Keratinocyte (primary cell): ENCODE measurements at regions not wholly inside any gene's neighbourhood (a gene's known extent, or its start where the extent isn't known, plus 50 kb on each side); places are given as distances from the start of the nearest gene placed in this dataset.

Source experiments
- DNase-seq: peaks from one replicate; pipeline ENCODE4 v3.0.0-alpha.2; 2011; ENCODE audit warnings: low read depth, missing footprints, low spot score
- FAIRE-seq: peaks from 2 replicates; lab custom pipeline; 2011; peaks lifted over from hg19 to GRCh38; lab: Jason Lieb, UNC
- H2AFZ ChIP-seq: 2 replicates; pipeline ENCODE4 v1.6.0; 2012; ENCODE audit warnings: low read length, control low read depth, inconsistent platforms; ENCODE audit not compliant: control insufficient read depth
- H3K27ac ChIP-seq: 2 replicates; pipeline ENCODE4 v1.5.1; 2011; ENCODE audit warnings: low read length; ENCODE audit not compliant: control insufficient read depth, insufficient read depth
- H3K27me3 ChIP-seq: 3 replicates; pipeline ENCODE4 v1.6.0; 2011; ENCODE audit warnings: low read length; ENCODE audit not compliant: control insufficient read depth, insufficient read depth; ENCODE audit errors: extremely low read depth
- H3K36me3 ChIP-seq, 2 experiments: 2 replicates in 1 of 2; 3 replicates in 1 of 2; pipeline ENCODE4 v1.5.1; 2011; ENCODE audit warnings: low read length in 2 of 2, mild to moderate bottlenecking in 1 of 2; ENCODE audit not compliant: control insufficient read depth in 2 of 2, insufficient read depth in 2 of 2; ENCODE audit errors: extremely low read depth in 1 of 2
- H3K4me1 ChIP-seq: 3 replicates; pipeline ENCODE4 v1.5.1; 2011; ENCODE audit warnings: low read length; ENCODE audit not compliant: control insufficient read depth, insufficient read depth; ENCODE audit errors: extremely low read depth
- H3K4me2 ChIP-seq: 3 replicates; pipeline ENCODE4 v1.6.0; 2011; ENCODE audit warnings: low read depth, low read length; ENCODE audit not compliant: control insufficient read depth, insufficient read depth; ENCODE audit errors: extremely low read depth
- H3K4me3 ChIP-seq, 3 experiments: fragments of 200-600 bp in 1 of 3; sonication (generic) in 1 of 3; 2 replicates in 2 of 3; 3 replicates in 1 of 3; pipeline ENCODE4 v1.5.1; 2011 to 2016; ENCODE audit warnings: low read length in 3 of 3, mild to moderate bottlenecking in 3 of 3, control low read depth in 2 of 3, inconsistent platforms in 1 of 3, low read depth in 1 of 3, mixed read lengths in 1 of 3, mixed run types in 1 of 3, moderate library complexity in 1 of 3; ENCODE audit not compliant: control insufficient read depth in 2 of 3, insufficient read depth in 2 of 3; ENCODE audit errors: extremely low read depth in 1 of 3
- H3K79me2 ChIP-seq: 2 replicates; pipeline ENCODE4 v1.6.0; 2012; ENCODE audit warnings: low read length; ENCODE audit not compliant: control insufficient read depth, insufficient read depth
- H3K9ac ChIP-seq: 3 replicates; pipeline ENCODE4 v1.6.0; 2011; ENCODE audit warnings: low read length; ENCODE audit not compliant: control insufficient read depth, insufficient read depth; ENCODE audit errors: extremely low read depth
- H3K9me1 ChIP-seq: 3 replicates; pipeline ENCODE4 v1.6.0; 2011; ENCODE audit warnings: low read length; ENCODE audit not compliant: control insufficient read depth, insufficient read depth; ENCODE audit errors: extremely low read depth
- H3K9me3 ChIP-seq: 2 replicates; pipeline ENCODE4 v1.5.1; 2012; ENCODE audit warnings: low read depth, low read length; ENCODE audit not compliant: control insufficient read depth
- H4K20me1 ChIP-seq: 3 replicates; pipeline ENCODE4 v1.6.0; 2011; ENCODE audit warnings: low read length; ENCODE audit not compliant: control insufficient read depth, insufficient read depth; ENCODE audit errors: extremely low read depth
- CTCF ChIP-seq, 3 experiments: IDR thresholded peaks in 1 of 3; conservative IDR thresholded peaks in 1 of 3; optimal IDR thresholded peaks in 1 of 3; 2 replicates in 2 of 3; 3 replicates in 1 of 3; pipeline versions ENCODE3 to v1.5.1; 2011; ENCODE audit warnings: low read length in 3 of 3, mild to moderate bottlenecking in 3 of 3, moderate library complexity in 2 of 3, control low read depth in 1 of 3, inconsistent platforms in 1 of 3; ENCODE audit not compliant: insufficient read depth in 2 of 3; ENCODE audit errors: extremely low read depth in 1 of 3
- EZH2 ChIP-seq: IDR thresholded peaks from one replicate; pipeline ENCODE4 v1.6.1; 2012; ENCODE audit warnings: inconsistent platforms, mild to moderate bottlenecking, low read length, moderate library complexity
- dilution Hi-C: fragments of 300-500 bp; cut with MboI; formaldehyde crosslinking; loops from one replicate; pipeline ENCODE4 v1.7.0; 2020; ENCODE audit warnings: low sequenced_read_pairs; ENCODE audit not compliant: extremely low pct_ligation_motif_present

- H4K20me1 ChIP-seq, result no peaks in the 10 kb centered on the region
- no peaks in the 10 kb centered on the region for H3K27me3 ChIP-seq
- DNase-seq (no peak), FAIRE-seq (no peak)
- no peak overlapping the region for H3K9ac ChIP-seq
- TF ChIP-seq CTCF (optimal IDR thresholded peaks at IDR 0.05 in 1 of 3, IDR thresholded peaks at IDR 0.05 in 1 of 3, conservative IDR thresholded peaks at IDR 0.05 in 1 of 3; ENCODE audit: extremely low read depth in 1 of 3, insufficient read depth in 2 of 3, low read length in 3 of 3) (no peak), EZH2 (no peak)
- H3K9me3 ChIP-seq, result no peaks in the 10 kb centered on the region
- no peak overlapping the region for H3K4me3 ChIP-seq
- no peaks in the 10 kb centered on the region for H3K36me3 ChIP-seq
- H2AFZ ChIP-seq, result no peak overlapping the region
- H3K4me2 ChIP-seq, result no peak overlapping the region
- H3K9me1 ChIP-seq, result no peaks in the 10 kb centered on the region
- no peak overlapping the region for H3K27ac ChIP-seq
- H3K4me1 ChIP-seq, result no peaks in the 10 kb centered on the region
- no peaks in the 10 kb centered on the region for H3K79me2 ChIP-seq
- dilution Hi-C loops, result no loop called here
Observed at GRCh38 chr2:145573608-145574007, 1053.7 kb upstream of the ZEB2 start.

DNA sequence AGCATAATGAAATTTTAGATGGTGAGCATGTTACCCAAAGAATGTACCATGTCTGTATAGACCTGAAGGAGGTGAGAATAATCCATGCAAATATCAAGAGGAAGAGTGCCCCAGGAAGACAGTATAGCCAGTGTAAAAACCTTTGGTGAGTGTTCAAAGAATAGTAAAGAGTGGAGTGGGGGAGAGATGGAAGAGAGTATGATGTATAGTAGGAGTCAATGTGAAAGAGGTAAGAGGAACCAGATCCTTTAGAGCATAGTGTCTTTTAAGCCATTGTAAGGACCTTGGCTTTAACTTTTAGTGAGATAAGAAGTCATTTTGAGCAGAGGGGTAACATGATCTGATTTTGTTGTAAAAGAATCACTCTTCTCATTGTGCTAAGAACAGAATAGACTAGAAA lies 1052.3 kb upstream of the ZEB2 start:
- Histone ChIP-seq H3K4me3 (no peak overlapping the region), H4K20me1 (no peaks in the 10 kb centered on the region), H3K36me3 (no peaks in the 10 kb centered on the region), H2AFZ (no peak overlapping the region), H3K27ac (no peak overlapping the region), H3K4me1 (no peaks in the 10 kb centered on the region), H3K79me2 (no peaks in the 10 kb centered on the region), H3K9ac (no peak overlapping the region), H3K27me3 (no peaks in the 10 kb centered on the region), H3K9me1 (no peaks in the 10 kb centered on the region), H3K9me3 (no peaks in the 10 kb centered on the region), H3K4me2 (no peak overlapping the region)
- no peak for FAIRE-seq
- no peak for DNase-seq
- dilution Hi-C loops, result no loop called here
- TF ChIP-seq CTCF (optimal IDR thresholded peaks at IDR 0.05 in 1 of 3, IDR thresholded peaks at IDR 0.05 in 1 of 3, conservative IDR thresholded peaks at IDR 0.05 in 1 of 3; ENCODE audit: extremely low read depth in 1 of 3, insufficient read depth in 2 of 3, low read length in 3 of 3) (no peak), EZH2 (no peak)
